H1 (cell line): ENCODE measurements at regions not wholly inside any gene's neighbourhood (a gene's known extent, or its start where the extent isn't known, plus 50 kb on each side); places are given as distances from the start of the nearest gene placed in this dataset.

ENCODE experiments used
- CTCF ChIA-PET: fragments of 300-600 bp; sonication (Branson Sonifier 250); formaldehyde crosslinking; loops from one replicate; lab custom pipeline; 2021; ENCODE audit not compliant: partially characterized antibody; lab: Charles Lee
- POLR2A ChIA-PET: fragments of 300-600 bp; sonication (Branson Sonifier 250); formaldehyde crosslinking; loops from one replicate; lab custom pipeline; 2021; ENCODE audit warnings: inconsistent platforms; ENCODE audit not compliant: partially characterized antibody; lab: Charles Lee
- DNase-seq, 2 experiments: peaks; one replicate each; pipeline versions ENCODE4 v3.0.0 to v3.0.0-alpha.2; 2010 to 2022; ENCODE audit warnings: low spot score in 2 of 2, low read depth in 1 of 2, mixed read lengths in 1 of 2
- FAIRE-seq: peaks from 2 replicates; lab custom pipeline; 2011; peaks lifted over from hg19 to GRCh38; lab: Jason Lieb, UNC
- H2AFZ ChIP-seq: 2 replicates; pipeline ENCODE4 v1.8.1; 2012; ENCODE audit warnings: low read length, inconsistent platforms
- H2AK5ac ChIP-seq: 2 replicates; pipeline ENCODE4 v1.6.1; 2013; ENCODE audit warnings: low read depth, low read length
- H2BK120ac ChIP-seq: replicated peaks from 2 replicates; pipeline ENCODE3; 2013; ENCODE audit warnings: low read depth, low read length, inconsistent platforms
- H2BK12ac ChIP-seq: 2 replicates; pipeline ENCODE4 v1.6.1; 2013; ENCODE audit warnings: low read depth, low read length
- H2BK15ac ChIP-seq: 2 replicates; pipeline ENCODE4 v1.6.1; 2013; ENCODE audit warnings: low read length
- H2BK20ac ChIP-seq: 2 replicates; pipeline ENCODE4 v1.6.1; 2013; ENCODE audit warnings: low read length
- H2BK5ac ChIP-seq: 2 replicates; pipeline ENCODE4 v1.6.1; 2013; ENCODE audit warnings: low read depth, low read length
- H3K14ac ChIP-seq: 2 replicates; pipeline ENCODE4 v1.6.1; 2013; ENCODE audit warnings: inconsistent platforms; ENCODE audit not compliant: insufficient read length
- H3K18ac ChIP-seq: 2 replicates; pipeline ENCODE4 v1.6.1; 2013; ENCODE audit warnings: low read length; ENCODE audit errors: extremely low read depth
- H3K23ac ChIP-seq: 2 replicates; pipeline ENCODE4 v1.6.1; 2013; ENCODE audit warnings: inconsistent platforms; ENCODE audit not compliant: insufficient read length
- H3K23me2 ChIP-seq: 2 replicates; pipeline ENCODE4 v1.6.1; 2013; ENCODE audit warnings: low read depth, low read length
- H3K27ac ChIP-seq: 2 replicates; pipeline ENCODE4 v1.6.1; 2011; ENCODE audit warnings: low read depth, low read length, inconsistent platforms
- H3K27me3 ChIP-seq, 4 experiments: replicated peaks in 1 of 4; 1 replicate in 1 of 4; 2 replicates in 3 of 4; pipeline versions ENCODE4 v1.6.1 to v1.8.1; 2011 to 2013; ENCODE audit warnings: low read length in 3 of 4, mild to moderate bottlenecking in 3 of 4, inconsistent platforms in 2 of 4, mixed read lengths in 2 of 4, moderate library complexity in 1 of 4; ENCODE audit not compliant: control insufficient read depth in 3 of 4, insufficient read depth in 3 of 4; ENCODE audit errors: extremely low read depth in 1 of 4
- H3K36me3 ChIP-seq, 4 experiments: 2 replicates each; pipeline versions ENCODE4 v1.6.1 to v1.8.1; 2011 to 2013; ENCODE audit warnings: mild to moderate bottlenecking in 4 of 4, low read length in 3 of 4, moderate library complexity in 2 of 4, control low read depth in 1 of 4, inconsistent platforms in 1 of 4; ENCODE audit not compliant: insufficient read depth in 4 of 4, control insufficient read depth in 2 of 4
- H3K4ac ChIP-seq: replicated peaks from 2 replicates; pipeline ENCODE3; 2013; ENCODE audit warnings: low read length, low read depth, mixed read lengths, inconsistent platforms; ENCODE audit not compliant: insufficient read length
- H3K4me1 ChIP-seq, 4 experiments: replicated peaks in 1 of 4; 1 replicate in 1 of 4; 2 replicates in 3 of 4; pipeline versions ENCODE4 v1.6.1 to v1.8.1; 2011 to 2013; ENCODE audit warnings: low read length in 3 of 4, inconsistent platforms in 2 of 4, mixed read lengths in 1 of 4; ENCODE audit not compliant: insufficient read depth in 4 of 4, control insufficient read depth in 3 of 4
- H3K4me2 ChIP-seq, 2 experiments: 2 replicates each; pipeline versions ENCODE4 v1.6.1 to v1.8.1; 2011 to 2013; ENCODE audit warnings: low read depth in 2 of 2, low read length in 2 of 2, control low read depth in 1 of 2, inconsistent platforms in 1 of 2, mild to moderate bottlenecking in 1 of 2; ENCODE audit not compliant: insufficient read depth in 1 of 2
- H3K4me3 ChIP-seq, 4 experiments: fragments of 200-600, 300-600 bp in 1 of 4; sonication (generic), shearing (Covaris generic), sonication (Bioruptor Twin) in 1 of 4; 2 replicates each; pipeline versions ENCODE4 v1.5.1 to v1.8.1; 2011 to 2016; ENCODE audit warnings: low read length in 4 of 4, low read depth in 3 of 4, control low read depth in 2 of 4, inconsistent platforms in 2 of 4, mild to moderate bottlenecking in 2 of 4, mixed read lengths in 1 of 4, moderate library complexity in 1 of 4; ENCODE audit not compliant: insufficient read depth in 2 of 4; ENCODE audit errors: extremely low read depth in 1 of 4
- H3K56ac ChIP-seq: replicated peaks from 2 replicates; pipeline ENCODE3; 2013; ENCODE audit warnings: low read depth, mild to moderate bottlenecking, mixed read lengths, low read length, inconsistent platforms; ENCODE audit not compliant: insufficient read length
- H3K79me1 ChIP-seq: 2 replicates; pipeline ENCODE4 v1.6.1; 2013; ENCODE audit warnings: low read depth, low read length, control low read depth
- H3K79me2 ChIP-seq, 2 experiments: 2 replicates each; pipeline versions ENCODE4 v1.6.1 to v1.8.1; 2012 to 2013; ENCODE audit warnings: low read length in 2 of 2, mild to moderate bottlenecking in 2 of 2, inconsistent platforms in 1 of 2; ENCODE audit not compliant: insufficient read depth in 2 of 2, control insufficient read depth in 1 of 2
- H3K9ac ChIP-seq, 4 experiments: replicated peaks in 1 of 4; 1 replicate in 1 of 4; 2 replicates in 3 of 4; pipeline versions ENCODE4 v1.6.1 to v1.8.1; 2011 to 2013; ENCODE audit warnings: low read depth in 3 of 4, low read length in 3 of 4, control low read depth in 2 of 4, mild to moderate bottlenecking in 2 of 4, moderate library complexity in 2 of 4, inconsistent platforms in 1 of 4; ENCODE audit errors: extremely low read depth in 1 of 4
- H3K9me3 ChIP-seq, 2 experiments: 2 replicates each; pipeline versions ENCODE4 v1.6.1 to v1.8.1; 2012 to 2013; ENCODE audit warnings: mild to moderate bottlenecking in 2 of 2, moderate library complexity in 2 of 2, control low read depth in 1 of 2, inconsistent platforms in 1 of 2, low read depth in 1 of 2, low read length in 1 of 2, mixed read lengths in 1 of 2; ENCODE audit not compliant: insufficient read depth in 2 of 2
- H4K20me1 ChIP-seq, 2 experiments: replicated peaks in 1 of 2; 2 replicates each; pipeline versions ENCODE3 to v1.8.1; 2011 to 2013; ENCODE audit warnings: inconsistent platforms in 2 of 2, low read length in 2 of 2, mild to moderate bottlenecking in 1 of 2; ENCODE audit not compliant: insufficient read depth in 2 of 2, control insufficient read depth in 1 of 2
- H4K5ac ChIP-seq: 2 replicates; pipeline ENCODE4 v1.6.1; 2013; ENCODE audit warnings: low read length, low read depth, mixed read lengths, inconsistent platforms; ENCODE audit not compliant: insufficient read length
- H4K8ac ChIP-seq: 2 replicates; pipeline ENCODE4 v1.8.0; 2013; ENCODE audit warnings: mild to moderate bottlenecking, moderate library complexity, low read length, inconsistent platforms; ENCODE audit not compliant: insufficient read depth; ENCODE audit errors: extremely low read depth
- H4K91ac ChIP-seq: replicated peaks from 2 replicates; pipeline ENCODE3; 2013; ENCODE audit warnings: low read length, mixed read lengths, inconsistent platforms; ENCODE audit not compliant: insufficient read length
- EZH2 ChIP-seq: fragments of 200-600 bp; sonication (generic); IDR thresholded peaks from 2 replicates; pipeline ENCODE4 v1.7.1; 2012; ENCODE audit warnings: low read depth, mild to moderate bottlenecking, moderate library complexity, low read length, inconsistent platforms; ENCODE audit not compliant: severe bottlenecking
- GABPA ChIP-seq: IDR thresholded peaks from 2 replicates; pipeline ENCODE4 v1.6.1; 2011; ENCODE audit warnings: mild to moderate bottlenecking, low read length, moderate library complexity, borderline replicate concordance; ENCODE audit not compliant: insufficient read depth
- NANOG ChIP-seq: IDR thresholded peaks from 2 replicates; pipeline ENCODE4 v1.6.1; 2011; ENCODE audit warnings: low read length, low read depth, mild to moderate bottlenecking, inconsistent platforms; ENCODE audit not compliant: insufficient read depth, poor library complexity, severe bottlenecking
- RAD21 ChIP-seq, 2 experiments: IDR thresholded peaks in 1 of 2; conservative IDR thresholded peaks in 1 of 2; 2 replicates each; pipeline ENCODE4 v1.6.1; 2011; ENCODE audit warnings: low read depth in 2 of 2, low read length in 2 of 2, improper control_type of control experiment in 1 of 2, inconsistent platforms in 1 of 2, mild to moderate bottlenecking in 1 of 2, moderate library complexity in 1 of 2
- SP1 ChIP-seq: IDR thresholded peaks from 2 replicates; pipeline ENCODE4 v1.6.1; 2011; ENCODE audit warnings: low read depth, low read length
- WGBS, 2 experiments: shearing (Covaris generic) in 1 of 2; methylation state at CpG; one replicate each; pipeline versions ENCODE4 v1.1.6 to v1.1.7; 2013 to 2015; ENCODE audit warnings: low lambda C conversion rate in 2 of 2, mixed read lengths in 2 of 2, inconsistent platforms in 1 of 2, low coverage in 1 of 2, missing lambda C conversion rate in 1 of 2; ENCODE audit not compliant: insufficient replicate concordance in 2 of 2, insufficient coverage in 1 of 2, insufficient read length in 1 of 2; ENCODE audit errors: extremely low coverage in 1 of 2, missing lambda C conversion rate in 1 of 2; 5-methylcytosine and 5-hydroxymethylcytosine counted together
- TF ChIP-seq, protein P1 (sequence below): IDR thresholded peaks from 2 replicates; pipeline ENCODE4 v1.6.1; 2012; ENCODE audit warnings: low read length, inconsistent platforms

DNA sequence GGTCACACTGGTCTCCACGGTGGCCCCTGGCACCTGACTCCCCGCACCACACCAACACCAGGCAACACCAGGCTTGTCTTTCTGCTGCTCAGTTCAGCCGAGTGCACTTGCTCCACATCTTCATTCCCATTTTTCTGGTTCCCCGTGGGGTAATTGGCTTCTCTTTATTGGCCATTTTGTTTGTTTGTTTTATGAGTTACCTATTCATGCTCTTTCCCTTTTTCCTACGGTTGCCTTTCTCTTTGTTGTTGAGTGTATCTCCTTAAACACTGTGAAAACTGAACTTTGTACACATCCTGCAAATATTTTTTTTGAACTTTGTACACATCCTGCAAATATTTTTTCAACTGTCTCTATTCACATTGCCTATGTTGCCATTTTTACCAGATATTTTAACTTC lies 834.0 kb downstream of the BRD1 start:
- Histone ChIP-seq H3K9ac (no peak overlapping the region), H3K4ac (no peak overlapping the region), H3K9me3 (peaks cover 0 to 6% of the 10 kb centered on the region in 2 experiments; a peak in 2 of 4 replicates), H3K27ac (no peak overlapping the region), H3K18ac (no peak overlapping the region), H2BK12ac (no peak overlapping the region), H3K23ac (no peak overlapping the region), H3K36me3 (no peaks in the 10 kb centered on the region), H3K27me3 (peaks cover 0 to 1% (median 0%) of the 10 kb centered on the region in 4 experiments; a peak in 1 of 7 replicates), H4K8ac (no peak overlapping the region), H3K4me2 (no peak overlapping the region), H2AFZ (no peak overlapping the region), H4K91ac (no peak overlapping the region), H3K4me3 (no peak overlapping the region), H2AK5ac (no peak overlapping the region), H4K5ac (no peak overlapping the region), H3K79me1 (no peaks in the 10 kb centered on the region), H3K4me1 (no peaks in the 10 kb centered on the region), H4K20me1 (no peaks in the 10 kb centered on the region), H3K14ac (no peak overlapping the region), H3K79me2 (no peaks in the 10 kb centered on the region), H2BK15ac (no peak overlapping the region), H2BK5ac (no peak overlapping the region), H3K23me2 (no peaks in the 10 kb centered on the region; the same call in 1 of the 2 replicates), H2BK120ac (no peak overlapping the region), H3K56ac (no peak overlapping the region), H2BK20ac (0 out of 2 replicates have a peak overlapping the region, but pooled peaks have one; percentile 34)
- DNase-seq (no peak), FAIRE-seq (no peak)
- POLR2A ChIA-PET: no interaction called here
- TF ChIP-seq GABPA (no peak), NANOG (no peak), RAD21 (IDR thresholded peaks at IDR 0.05 in 1 of 2, conservative IDR thresholded peaks at IDR 0.05 in 1 of 2; ENCODE audit: low read depth in 2 of 2, low read length in 2 of 2) (no peak), EZH2 (no peak), SP1 (no peak)
- TF ChIP-seq, protein P1, sequence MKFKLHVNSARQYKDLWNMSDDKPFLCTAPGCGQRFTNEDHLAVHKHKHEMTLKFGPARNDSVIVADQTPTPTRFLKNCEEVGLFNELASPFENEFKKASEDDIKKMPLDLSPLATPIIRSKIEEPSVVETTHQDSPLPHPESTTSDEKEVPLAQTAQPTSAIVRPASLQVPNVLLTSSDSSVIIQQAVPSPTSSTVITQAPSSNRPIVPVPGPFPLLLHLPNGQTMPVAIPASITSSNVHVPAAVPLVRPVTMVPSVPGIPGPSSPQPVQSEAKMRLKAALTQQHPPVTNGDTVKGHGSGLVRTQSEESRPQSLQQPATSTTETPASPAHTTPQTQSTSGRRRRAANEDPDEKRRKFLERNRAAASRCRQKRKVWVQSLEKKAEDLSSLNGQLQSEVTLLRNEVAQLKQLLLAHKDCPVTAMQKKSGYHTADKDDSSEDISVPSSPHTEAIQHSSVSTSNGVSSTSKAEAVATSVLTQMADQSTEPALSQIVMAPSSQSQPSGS: no peak
- WGBS, 2 experiments: 84% methylated on average over 5 of the region's 5 CpGs; no CpG with 5 or more reads in 1 of the 2 experiments
- CTCF ChIA-PET: no interaction called here
